Heart right ventricle (tissue), 16 donors: ENCODE measurements at regions not wholly inside any gene's neighbourhood (a gene's known extent, or its start where the extent isn't known, plus 50 kb on each side); places are given as distances from the start of the nearest gene placed in this dataset.
"Not testable (repeated sequence)": the region's sequence is repeated elsewhere in the genome, so short reads cannot be mapped to it uniquely, and the experiment has no call there.

Experiments used
- ATAC-seq, 8 donors: fragments of 200-7000 bp; cut with Tn5 transposase; one replicate each; pipeline ENCODE4 v1.9.1; 2020; ENCODE audit warnings: mild to moderate bottlenecking in 8 of 8, moderate library complexity in 8 of 8, moderate number of reproducible peaks in 1 of 8
- DNase-seq, 2 donors: peaks; one replicate each; pipeline ENCODE4 v3.0.0-alpha.2; 2020
- H3K27ac ChIP-seq, 10 donors: fragments of 200-600 bp; sonication (generic) in 2 of 10; one replicate each; pipeline versions ENCODE4 v1.5.0 to v1.8.0; 2020 to 2022; ENCODE audit warnings: mild to moderate bottlenecking in 3 of 10
- H3K27me3 ChIP-seq, 7 donors: fragments of 200-600 bp; one replicate each; pipeline ENCODE4 v1.8.0; 2021 to 2022; ENCODE audit warnings: mild to moderate bottlenecking in 2 of 7
- H3K36me3 ChIP-seq, 9 donors: fragments of 200-600 bp; sonication (generic) in 1 of 9; one replicate each; pipeline versions ENCODE4 v1.5.0 to v1.8.0; 2020 to 2022; ENCODE audit warnings: mild to moderate bottlenecking in 2 of 9
- H3K4me1 ChIP-seq, 9 donors: fragments of 200-600 bp; sonication (generic) in 1 of 9; one replicate each; pipeline versions ENCODE4 v1.5.0 to v1.8.0; 2020 to 2022; ENCODE audit warnings: mild to moderate bottlenecking in 4 of 9
- H3K4me3 ChIP-seq, 10 donors: fragments of 200-600 bp; sonication (generic) in 2 of 10; one replicate each; pipeline versions ENCODE4 v1.5.0 to v1.8.0; 2020 to 2022; ENCODE audit warnings: mild to moderate bottlenecking in 7 of 10, moderate library complexity in 2 of 10
- H3K9me3 ChIP-seq, 11 donors: fragments of 200-600 bp in 10 of 11; sonication (generic) in 2 of 11; one replicate each; pipeline versions ENCODE4 v1.5.0 to v1.8.0; 2013 to 2022; ENCODE audit warnings: mild to moderate bottlenecking in 2 of 11, control low read depth in 1 of 11, moderate library complexity in 1 of 11
- WGBS, 2 donors: extraction: QIAGEN DNeasy Blood & Tissue Kit; methylation state at CpG; one replicate each; pipeline ENCODE4 v1.1.7; 2013; ENCODE audit warnings: inconsistent platforms in 1 of 2; 5-methylcytosine and 5-hydroxymethylcytosine counted together
- intact Hi-C, 10 donors: fragments of 100-400 bp; cut with DNase I; formaldehyde crosslinking; loops; one replicate each; pipeline versions ENCODE4 v1.11.1 to v1.14.2; 2022
- TF ChIP-seq, protein P1 (sequence below), 9 donors: fragments of 200-600 bp; sonication (generic) in 2 of 9; IDR thresholded peaks; one replicate each; pipeline versions ENCODE4 v1.5.0 to v1.8.0; 2021 to 2022; ENCODE audit warnings: antibody characterized with exemption in 9 of 9, mild to moderate bottlenecking in 5 of 9, moderate library complexity in 1 of 9
- donor health status: Arrhythmogenic right ventricular cardiomyopathy.
- donor health status: ischemic (EF 13 %, LVEDD 7.1; RV severe dilation, severe dysfunction).
- donor health status: healthy with polysubstance abuse.
- donor health status: DM: no; HTN: yes; CAD: no.
- donor health status: DM: no; HTN: no; CAD: no.
- donor health status: ischemic (EF 25% LVEDD 6.9; RV normal size, moderate dysfunction).
- donor health status: ischemic (EF 25% LVEDD 5.7; RV mildly dilated, moderate dysfunction).
- donor health status: healthy.
- donor health status: DM: yes; HTN: yes; CAD: no.
- donor health status: Ischemic cardiomyopathy.
- donor health status: ischemic (EF 35%, LVEDD 5.7; RV mildly dilated, moderate dysfunction).
- donor health status: nonischemic (EF 11% LVEDD 7.7; RV severe dilation, severe dysfunction).
- donor health status: DM: yes; HTN: yes; CAD: no.
- donor health status: PGD.
- donor health status: ischemic (EF 29% LVEDD 5.4; RV normal size, mild dysfunction).
- donor health status: nonischemic (EF 23%, LVEDD 6.1; RV moderate dilation, normal function).

GRCh38 chr13:82058364-82058763, 1717.4 kb upstream of the SPRY2 start:
- TF ChIP-seq, protein P1, sequence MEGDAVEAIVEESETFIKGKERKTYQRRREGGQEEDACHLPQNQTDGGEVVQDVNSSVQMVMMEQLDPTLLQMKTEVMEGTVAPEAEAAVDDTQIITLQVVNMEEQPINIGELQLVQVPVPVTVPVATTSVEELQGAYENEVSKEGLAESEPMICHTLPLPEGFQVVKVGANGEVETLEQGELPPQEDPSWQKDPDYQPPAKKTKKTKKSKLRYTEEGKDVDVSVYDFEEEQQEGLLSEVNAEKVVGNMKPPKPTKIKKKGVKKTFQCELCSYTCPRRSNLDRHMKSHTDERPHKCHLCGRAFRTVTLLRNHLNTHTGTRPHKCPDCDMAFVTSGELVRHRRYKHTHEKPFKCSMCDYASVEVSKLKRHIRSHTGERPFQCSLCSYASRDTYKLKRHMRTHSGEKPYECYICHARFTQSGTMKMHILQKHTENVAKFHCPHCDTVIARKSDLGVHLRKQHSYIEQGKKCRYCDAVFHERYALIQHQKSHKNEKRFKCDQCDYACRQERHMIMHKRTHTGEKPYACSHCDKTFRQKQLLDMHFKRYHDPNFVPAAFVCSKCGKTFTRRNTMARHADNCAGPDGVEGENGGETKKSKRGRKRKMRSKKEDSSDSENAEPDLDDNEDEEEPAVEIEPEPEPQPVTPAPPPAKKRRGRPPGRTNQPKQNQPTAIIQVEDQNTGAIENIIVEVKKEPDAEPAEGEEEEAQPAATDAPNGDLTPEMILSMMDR (IDR thresholded peaks at IDR 0.05), result no peak
- Histone ChIP-seq H3K4me3 (no peak overlapping the region), H3K4me1 (no peaks in the 10 kb centered on the region), H3K27me3 (no peaks in the 10 kb centered on the region), H3K27ac (no peak overlapping the region), H3K36me3 (no peaks in the 10 kb centered on the region), H3K9me3 (peaks cover 0 to 18% (median 0%) of the 10 kb centered on the region in 11 donors)
- DNase-seq (no peak), ATAC-seq (no peak)
- intact Hi-C loops, result loop anchor here in 1 of 10 donors (5.0 kb wide), 1 partner anchor 844 kb away; no protein-coding TSS in a partner anchor
- WGBS, 2 donors, result 69 to 81% methylated on average over 2 of the region's 2 CpGs

- H3K27me3 ChIP-seq, H3K4me1 ChIP-seq, H3K27ac ChIP-seq, H3K4me3 ChIP-seq, intact Hi-C loops, H3K36me3 ChIP-seq, DNase-seq, ATAC-seq: not testable (repeated sequence)
- WGBS, 2 donors, result 91 to 94% methylated on average over 15 to 23 of the region's 23 CpGs
- peaks cover 0 to 51% (median 8%) of the 10 kb centered on the region in 11 donors for H3K9me3 ChIP-seq
These were observed 1704.4 kb upstream of the SPRY2 start for GRCh38 chr13:82045316-82045715.

DNA sequence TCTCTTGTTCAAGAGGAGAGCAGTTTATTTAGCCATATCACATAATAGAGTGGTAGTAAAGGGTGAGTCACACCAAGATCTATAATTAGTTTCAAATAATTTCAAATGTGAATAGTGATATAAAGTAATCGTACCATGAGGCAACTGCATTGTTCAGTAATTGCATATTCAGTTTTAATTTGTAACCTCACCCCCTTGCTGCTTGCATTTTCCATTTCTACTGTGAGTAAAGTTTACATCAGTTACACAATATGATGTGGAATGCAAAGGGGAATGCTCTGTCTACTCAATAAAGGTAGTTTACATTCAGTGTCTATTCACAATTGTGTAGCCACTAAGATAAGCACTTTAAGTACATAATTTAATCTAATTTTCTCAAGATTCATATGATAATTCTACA, 1695.7 kb upstream of the SPRY2 start:
- H3K36me3 ChIP-seq, result no peaks in the 10 kb centered on the region
- 44 to 56% methylated on average over 1 of the region's 1 CpG for WGBS, 2 donors
- intact Hi-C loops, result no loop called here
- no peaks in the 10 kb centered on the region for H3K27me3 ChIP-seq
- no peaks in the 10 kb centered on the region for H3K4me1 ChIP-seq
- H3K4me3 ChIP-seq, result no peak overlapping the region
- DNase-seq (no peak), ATAC-seq (no peak)
- TF ChIP-seq, protein P1 (IDR thresholded peaks at IDR 0.05), result no peak
- H3K9me3 ChIP-seq, result peaks cover 0 to 47% (median 0%) of the 10 kb centered on the region in 11 donors
- H3K27ac ChIP-seq, result no peak overlapping the region

DNA sequence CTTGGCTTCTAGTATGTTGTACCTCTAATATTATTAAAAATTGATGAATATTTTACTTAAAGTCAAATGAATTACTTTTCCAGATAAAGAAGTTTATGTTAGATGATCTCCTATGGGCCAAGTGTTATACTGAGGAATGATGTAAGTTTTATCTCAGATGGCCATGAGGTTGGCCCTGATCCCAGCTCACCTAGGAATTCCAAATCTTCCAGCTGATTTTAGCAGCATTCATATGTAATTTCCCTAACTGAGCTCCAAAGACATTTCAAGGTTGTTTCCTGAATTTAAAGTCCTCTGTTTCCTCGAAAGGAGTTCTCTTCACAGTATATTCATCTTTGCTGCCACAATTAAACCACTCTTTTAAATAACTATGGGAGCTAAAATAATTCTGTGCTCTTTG, 1670.4 kb upstream of the SPRY2 start:
- ATAC-seq (no peak), DNase-seq (no peak)
- intact Hi-C loops, result no loop called here
- Histone ChIP-seq H3K9me3 (no peaks in the 10 kb centered on the region), H3K36me3 (no peaks in the 10 kb centered on the region), H3K4me3 (no peak overlapping the region), H3K27ac (no peak overlapping the region), H3K27me3 (no peaks in the 10 kb centered on the region), H3K4me1 (no peaks in the 10 kb centered on the region)
- 43 to 65% methylated on average over 1 of the region's 1 CpG for WGBS, 2 donors
- TF ChIP-seq, protein P1 (IDR thresholded peaks at IDR 0.05), result no peak

DNA sequence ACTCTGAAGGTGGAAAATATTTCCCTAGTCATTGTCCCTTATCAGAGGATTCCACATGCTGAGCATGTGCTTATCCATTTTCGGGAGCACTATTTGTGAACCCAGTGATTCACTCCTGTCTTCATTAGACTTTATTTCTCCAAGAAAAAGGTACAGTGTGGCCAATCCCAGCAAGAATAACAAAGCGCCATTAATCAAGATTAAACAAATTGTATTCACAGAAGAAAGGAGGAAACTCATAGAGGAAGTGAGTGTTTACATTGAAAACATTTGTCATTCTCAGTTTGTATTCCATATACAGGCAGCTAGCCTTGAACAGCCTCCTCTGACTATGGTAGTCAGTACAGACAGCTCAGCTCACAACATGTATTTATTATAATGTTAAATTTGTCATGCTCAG, 1669.9 kb upstream of the SPRY2 start:
- Histone ChIP-seq H3K4me1 (no peaks in the 10 kb centered on the region), H3K27ac (no peak overlapping the region), H3K9me3 (no peaks in the 10 kb centered on the region), H3K4me3 (no peak overlapping the region), H3K36me3 (no peaks in the 10 kb centered on the region), H3K27me3 (no peaks in the 10 kb centered on the region)
- TF ChIP-seq, protein P1 (IDR thresholded peaks at IDR 0.05), result no peak
- WGBS, 2 donors, result 53 to 54% methylated on average over 2 of the region's 2 CpGs
- DNase-seq, result no peak
- no peak for ATAC-seq
- intact Hi-C loops, result no loop called here
